Stomach (tissue), 8 donors: ENCODE measurements at regions not wholly inside any gene's neighbourhood (a gene's known extent, or its start where the extent isn't known, plus 50 kb on each side); places are given as distances from the start of the nearest gene placed in this dataset.

Source experiments
- DNase-seq, 2 donors: peaks; one replicate each; pipeline versions ENCODE4 v3.0.0 to v3.0.0-alpha.2; 2013 to 2019
- H3K27ac ChIP-seq, 5 donors: fragments of 200-600 bp in 4 of 5; sonication (generic) in 4 of 5; one replicate each; pipeline ENCODE4 v1.5.1; 2013 to 2019; ENCODE audit warnings: mild to moderate bottlenecking in 1 of 5, moderate library complexity in 1 of 5
- H3K27me3 ChIP-seq, 3 donors: fragments of 200-600 bp; sonication (generic); one replicate each; pipeline ENCODE4 v1.5.1; 2017 to 2019; ENCODE audit warnings: mixed run types in 1 of 3
- H3K36me3 ChIP-seq, 4 donors: fragments of 200-600 bp; sonication (generic); 1 replicate in 3 of 4; 2 replicates in 1 of 4; pipeline ENCODE4 v1.5.1; 2016 to 2019
- H3K4me1 ChIP-seq, 4 donors: fragments of 200-600 bp; sonication (generic); one replicate each; pipeline ENCODE4 v1.5.1; 2016 to 2019
- H3K4me3 ChIP-seq, 4 donors: fragments of 200-600 bp; sonication (generic) in 3 of 4; one replicate each; pipeline ENCODE4 v1.5.1; 2016 to 2019; ENCODE audit warnings: mild to moderate bottlenecking in 1 of 4
- H3K9me3 ChIP-seq, 4 donors: fragments of 200-600 bp; sonication (generic); one replicate each; pipeline ENCODE4 v1.5.1; 2016 to 2019
- EP300 ChIP-seq: sonication (generic); formaldehyde crosslinking; IDR thresholded peaks from one replicate; pipeline ENCODE4 v1.6.1; 2017; ENCODE audit warnings: antibody characterized with exemption
- POLR2A ChIP-seq, 4 donors: fragments of 450-650 bp; IDR thresholded peaks; one replicate each; pipeline ENCODE4 v1.6.1; 2016; ENCODE audit warnings: antibody characterized with exemption in 4 of 4, control low read depth in 2 of 4, mild to moderate bottlenecking in 1 of 4, moderate library complexity in 1 of 4
- POLR2AphosphoS5 ChIP-seq, 3 donors: sonication (generic); formaldehyde crosslinking; IDR thresholded peaks; one replicate each; pipeline ENCODE4 v1.6.1; 2016; ENCODE audit warnings: antibody characterized with exemption in 3 of 3
- WGBS, 5 donors: extraction: QIAGEN DNeasy Blood & Tissue Kit in 3 of 5; methylation state at CpG; one replicate each; pipeline versions ENCODE4 v1.1.5 to v1.1.7; 2013 to 2018; 5-methylcytosine and 5-hydroxymethylcytosine counted together
- intact Hi-C: fragments of 100-400 bp; cut with DNase I; formaldehyde crosslinking; loops from one replicate; pipeline ENCODE4 v1.15.1; 2023; ENCODE audit warnings: low total_unique reads
- TF ChIP-seq, protein P1 (sequence below), 7 experiments: fragments of 450-650 bp in 4 of 7; fragments of 200-600 bp in 3 of 7; sonication (generic) in 3 of 7; IDR thresholded peaks; one replicate each; pipeline ENCODE4 v1.5.1; 2016 to 2019; ENCODE audit warnings: antibody characterized with exemption in 7 of 7, control low read depth in 2 of 7, mild to moderate bottlenecking in 1 of 7
- donor health status: healthy with polysubstance abuse.
- donor health status: Bipolar disorder and iron deficiency.
- donor health status: healthy.

DNA sequence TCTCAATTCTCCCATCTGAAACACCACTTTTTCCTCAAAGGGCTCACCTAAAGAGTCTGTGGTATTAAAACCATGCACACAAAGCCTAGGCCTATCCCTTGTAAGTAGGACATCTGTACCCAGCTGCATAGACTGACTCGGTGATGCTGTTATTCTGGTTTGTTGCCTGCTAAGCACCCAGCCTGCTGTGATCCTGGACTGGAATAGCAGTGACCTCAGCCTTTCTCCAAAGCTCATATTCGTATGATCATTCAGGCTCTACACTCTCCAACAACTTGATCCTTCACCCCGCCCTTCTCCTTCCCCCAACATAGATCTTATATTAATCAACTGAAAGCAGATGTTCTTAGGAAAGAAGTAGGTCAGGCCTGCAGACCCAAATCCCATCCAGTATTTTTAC lies 81.4 kb upstream of the WWC1 start:
- 64 to 84% (median 81%) methylated on average over 3 of the region's 3 CpGs for WGBS, 5 donors

DNA sequence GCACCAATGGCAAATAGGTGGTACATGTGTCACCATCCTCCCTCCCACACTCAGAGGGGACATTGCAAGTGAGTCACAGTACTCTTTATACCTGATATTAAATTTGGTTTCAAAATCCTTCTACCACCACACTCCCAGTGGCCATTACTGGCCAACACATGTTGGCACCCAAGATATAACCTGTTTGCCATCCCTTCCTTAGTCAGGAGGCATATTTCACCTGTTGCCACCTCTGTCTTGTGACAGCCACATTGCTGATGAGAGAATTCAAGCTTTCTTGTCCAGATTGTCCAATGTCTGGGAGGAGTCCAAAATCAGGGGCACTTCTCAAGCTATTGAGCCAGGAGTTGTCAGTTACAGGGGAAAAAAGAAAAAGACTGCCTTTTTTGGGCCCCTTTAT lies 80.2 kb upstream of the WWC1 start:
- intact Hi-C loops: no loop called here

More for the DNA sequence above, 81.4 kb upstream of the WWC1 start:
- intact Hi-C loops: no loop called here
- no peak overlapping the region for H3K27ac ChIP-seq
- H3K9me3 ChIP-seq: no peaks in the 10 kb centered on the region
- DNase-seq: no peak
- TF ChIP-seq EP300: no peak
- TF ChIP-seq POLR2AphosphoS5 (IDR thresholded peaks at IDR 0.05): no peak
- TF ChIP-seq POLR2A (IDR thresholded peaks at IDR 0.05): no peak
- TF ChIP-seq, protein P1, sequence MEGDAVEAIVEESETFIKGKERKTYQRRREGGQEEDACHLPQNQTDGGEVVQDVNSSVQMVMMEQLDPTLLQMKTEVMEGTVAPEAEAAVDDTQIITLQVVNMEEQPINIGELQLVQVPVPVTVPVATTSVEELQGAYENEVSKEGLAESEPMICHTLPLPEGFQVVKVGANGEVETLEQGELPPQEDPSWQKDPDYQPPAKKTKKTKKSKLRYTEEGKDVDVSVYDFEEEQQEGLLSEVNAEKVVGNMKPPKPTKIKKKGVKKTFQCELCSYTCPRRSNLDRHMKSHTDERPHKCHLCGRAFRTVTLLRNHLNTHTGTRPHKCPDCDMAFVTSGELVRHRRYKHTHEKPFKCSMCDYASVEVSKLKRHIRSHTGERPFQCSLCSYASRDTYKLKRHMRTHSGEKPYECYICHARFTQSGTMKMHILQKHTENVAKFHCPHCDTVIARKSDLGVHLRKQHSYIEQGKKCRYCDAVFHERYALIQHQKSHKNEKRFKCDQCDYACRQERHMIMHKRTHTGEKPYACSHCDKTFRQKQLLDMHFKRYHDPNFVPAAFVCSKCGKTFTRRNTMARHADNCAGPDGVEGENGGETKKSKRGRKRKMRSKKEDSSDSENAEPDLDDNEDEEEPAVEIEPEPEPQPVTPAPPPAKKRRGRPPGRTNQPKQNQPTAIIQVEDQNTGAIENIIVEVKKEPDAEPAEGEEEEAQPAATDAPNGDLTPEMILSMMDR (IDR thresholded peaks at IDR 0.05): no peak
- no peaks in the 10 kb centered on the region for H3K27me3 ChIP-seq
- no peaks in the 10 kb centered on the region for H3K4me1 ChIP-seq
- H3K4me3 ChIP-seq: no peak overlapping the region
- no peaks in the 10 kb centered on the region for H3K36me3 ChIP-seq

DNA sequence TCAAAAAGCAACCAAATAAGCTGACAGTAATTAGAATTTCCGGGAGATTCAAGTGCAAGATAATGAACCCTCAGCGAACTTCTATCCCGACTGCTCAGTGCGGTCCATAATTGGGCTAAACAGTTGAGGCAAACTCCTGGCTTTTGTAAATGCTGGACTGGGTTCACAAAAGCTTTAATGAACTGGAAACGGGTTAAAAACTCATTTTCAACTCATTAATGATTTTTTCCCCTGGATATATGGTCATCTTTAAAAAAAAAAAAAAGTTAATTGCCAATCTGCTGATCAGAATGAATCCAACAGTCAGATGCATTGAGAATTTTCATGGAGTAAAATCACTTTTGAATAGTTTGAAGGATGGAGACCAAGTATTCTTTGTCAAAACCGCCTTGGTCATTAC lies 79.5 kb upstream of the WWC1 start:
- Histone ChIP-seq H3K4me1 (no peaks in the 10 kb centered on the region), H3K27ac (no peak overlapping the region), H3K27me3 (no peaks in the 10 kb centered on the region), H3K36me3 (no peaks in the 10 kb centered on the region), H3K9me3 (no peaks in the 10 kb centered on the region), H3K4me3 (no peak overlapping the region)
- 82 to 87% (median 83%) methylated on average over 6 of the region's 6 CpGs for WGBS, 5 donors
- intact Hi-C loops: no loop called here
- DNase-seq: no peak
- TF ChIP-seq POLR2AphosphoS5 (IDR thresholded peaks at IDR 0.05) (no peak), EP300 (no peak), POLR2A (IDR thresholded peaks at IDR 0.05) (no peak)
- TF ChIP-seq, protein P1 (IDR thresholded peaks at IDR 0.05): no peak

More for the DNA sequence above, 80.2 kb upstream of the WWC1 start:
- no peaks in the 10 kb centered on the region for H3K27me3 ChIP-seq
- no peak overlapping the region for H3K27ac ChIP-seq
- no peak for DNase-seq
- TF ChIP-seq POLR2AphosphoS5 (IDR thresholded peaks at IDR 0.05): no peak
- TF ChIP-seq EP300: no peak
- no peak for TF ChIP-seq POLR2A (IDR thresholded peaks at IDR 0.05)
- TF ChIP-seq, protein P1 (IDR thresholded peaks at IDR 0.05): no peak
- no peak overlapping the region for H3K4me3 ChIP-seq
- no peaks in the 10 kb centered on the region for H3K36me3 ChIP-seq
- no peaks in the 10 kb centered on the region for H3K4me1 ChIP-seq
- H3K9me3 ChIP-seq: no peaks in the 10 kb centered on the region

DNA sequence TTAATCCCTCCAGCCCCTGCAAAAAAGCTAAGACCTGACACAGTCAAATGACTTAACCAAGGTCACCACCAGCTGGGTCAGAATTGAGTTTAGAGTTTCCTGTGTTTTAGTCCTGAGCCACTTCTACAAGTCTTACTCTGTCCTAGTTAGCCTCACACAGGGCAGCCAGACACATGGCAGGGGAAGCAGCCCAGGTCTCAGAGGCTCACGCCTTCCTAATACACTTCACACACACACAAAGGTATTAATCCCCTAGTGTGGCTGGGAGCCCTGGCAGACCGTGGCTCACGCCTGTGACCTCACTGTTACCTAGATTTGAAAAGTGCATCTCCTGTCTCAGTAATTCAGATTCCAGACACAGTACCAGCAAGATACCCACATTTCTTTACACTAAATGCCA lies 77.4 kb upstream of the WWC1 start:
- no peaks in the 10 kb centered on the region for H3K9me3 ChIP-seq
- H3K27me3 ChIP-seq: no peaks in the 10 kb centered on the region
- WGBS, 5 donors: 77 to 92% (median 82%) methylated on average over 3 of the region's 3 CpGs
- TF ChIP-seq EP300 (no peak), POLR2AphosphoS5 (IDR thresholded peaks at IDR 0.05) (no peak), POLR2A (IDR thresholded peaks at IDR 0.05) (no peak)
- TF ChIP-seq, protein P1 (IDR thresholded peaks at IDR 0.05): no peak
- no peaks in the 10 kb centered on the region for H3K4me1 ChIP-seq
- intact Hi-C loops: no loop called here
- H3K4me3 ChIP-seq: no peak overlapping the region
- no peak overlapping the region for H3K27ac ChIP-seq
- DNase-seq: no peak
- H3K36me3 ChIP-seq: no peaks in the 10 kb centered on the region
